ENCODE measurements at regions not wholly inside any gene's neighbourhood (a gene's known extent, or its start where the extent isn't known, plus 50 kb on each side); places are given as distances from the start of the nearest gene placed in this dataset.

DNA sequence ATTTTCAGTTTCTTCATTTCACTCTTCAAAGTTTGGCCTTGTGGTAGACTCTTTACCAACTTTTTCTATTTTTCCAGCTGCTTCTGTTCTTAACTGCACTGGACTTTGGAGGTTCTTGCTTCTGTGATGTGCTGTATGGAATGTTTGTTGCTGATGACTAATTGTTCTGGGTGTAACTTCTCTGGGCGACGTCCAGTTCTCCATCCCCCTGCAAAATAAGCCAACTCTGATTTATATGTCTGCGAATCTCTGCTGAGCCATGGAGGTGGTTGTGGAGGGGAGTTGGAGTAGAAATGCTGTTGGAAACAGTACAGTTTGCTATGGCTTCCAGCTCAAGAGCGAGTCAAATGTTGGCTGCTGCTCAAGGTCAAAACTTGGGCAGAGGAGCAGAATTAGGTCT, 113.9 kb upstream of the DYRK2 start:
- CTCF ChIA-PET: interaction anchor here (0.9 to 1.0 kb wide), 2 partner anchors 12 to 32 kb away, joined by 3 to 4 read pairs; no protein-coding TSS in a partner anchor

DNA sequence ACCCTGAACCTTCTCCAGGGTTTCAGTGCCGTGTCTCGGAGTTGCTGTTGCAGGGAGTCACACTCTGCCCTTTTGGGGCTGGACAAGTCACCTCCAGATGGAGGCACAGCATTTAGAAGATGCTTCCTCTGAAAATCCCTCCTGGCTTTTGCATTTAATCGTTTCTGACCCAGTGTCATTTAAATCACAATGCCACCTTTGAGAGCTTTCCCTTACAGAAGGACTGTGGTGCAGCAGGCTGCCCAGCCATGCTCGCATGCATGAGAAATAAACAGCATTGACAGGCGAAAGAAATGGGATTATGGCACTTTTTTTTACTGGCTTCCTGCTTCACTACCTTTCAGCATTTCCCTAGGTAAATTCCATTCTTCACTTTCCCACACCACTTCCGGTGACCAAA, 113.4 kb upstream of the DYRK2 start:
- no peak for DNase-seq (ENCODE audit: extremely low spot score)
- ChIA-PET CTCF (interaction anchor here (1.0 kb wide), 1 partner anchor 12 kb away, joined by 4 read pairs; no protein-coding TSS in a partner anchor), POLR2A (no interaction called here)
- TF ChIP-seq, protein P1, sequence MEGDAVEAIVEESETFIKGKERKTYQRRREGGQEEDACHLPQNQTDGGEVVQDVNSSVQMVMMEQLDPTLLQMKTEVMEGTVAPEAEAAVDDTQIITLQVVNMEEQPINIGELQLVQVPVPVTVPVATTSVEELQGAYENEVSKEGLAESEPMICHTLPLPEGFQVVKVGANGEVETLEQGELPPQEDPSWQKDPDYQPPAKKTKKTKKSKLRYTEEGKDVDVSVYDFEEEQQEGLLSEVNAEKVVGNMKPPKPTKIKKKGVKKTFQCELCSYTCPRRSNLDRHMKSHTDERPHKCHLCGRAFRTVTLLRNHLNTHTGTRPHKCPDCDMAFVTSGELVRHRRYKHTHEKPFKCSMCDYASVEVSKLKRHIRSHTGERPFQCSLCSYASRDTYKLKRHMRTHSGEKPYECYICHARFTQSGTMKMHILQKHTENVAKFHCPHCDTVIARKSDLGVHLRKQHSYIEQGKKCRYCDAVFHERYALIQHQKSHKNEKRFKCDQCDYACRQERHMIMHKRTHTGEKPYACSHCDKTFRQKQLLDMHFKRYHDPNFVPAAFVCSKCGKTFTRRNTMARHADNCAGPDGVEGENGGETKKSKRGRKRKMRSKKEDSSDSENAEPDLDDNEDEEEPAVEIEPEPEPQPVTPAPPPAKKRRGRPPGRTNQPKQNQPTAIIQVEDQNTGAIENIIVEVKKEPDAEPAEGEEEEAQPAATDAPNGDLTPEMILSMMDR (IDR thresholded peaks at IDR 0.05; ENCODE audit: control extremely low read depth, extremely low read depth, low read depth, missing control alignments): no peak

More for the DNA sequence above, 113.9 kb upstream of the DYRK2 start:
- TF ChIP-seq, protein P1 (IDR thresholded peaks at IDR 0.05; ENCODE audit: control extremely low read depth, extremely low read depth, low read depth, missing control alignments): no peak
- DNase-seq (ENCODE audit: extremely low spot score): no peak
- POLR2A ChIA-PET: no interaction called here

DNA sequence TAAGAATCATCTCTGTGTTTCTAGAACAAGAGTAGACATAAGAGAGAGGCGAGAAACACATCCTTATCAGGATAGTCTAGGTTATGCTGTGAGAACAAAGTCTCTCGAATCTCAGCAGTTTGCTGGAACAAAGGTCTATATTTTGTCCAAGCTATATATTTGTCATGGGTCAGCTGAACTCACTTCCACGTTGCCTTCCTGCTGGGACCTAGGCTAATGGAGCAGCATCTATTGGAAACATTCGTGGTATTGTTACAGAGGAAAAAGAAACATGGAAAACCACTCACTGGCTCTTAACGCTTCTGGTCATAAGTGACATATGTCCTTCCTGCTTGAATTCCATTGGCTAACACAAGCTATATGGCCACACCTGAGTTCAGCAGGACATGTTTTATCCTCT, 112.6 kb upstream of the DYRK2 start:
- ChIA-PET CTCF (no interaction called here), POLR2A (no interaction called here)
- TF ChIP-seq, protein P1 (IDR thresholded peaks at IDR 0.05; ENCODE audit: control extremely low read depth, extremely low read depth, low read depth, missing control alignments): no peak
- no peak for DNase-seq (ENCODE audit: extremely low spot score)

DNA sequence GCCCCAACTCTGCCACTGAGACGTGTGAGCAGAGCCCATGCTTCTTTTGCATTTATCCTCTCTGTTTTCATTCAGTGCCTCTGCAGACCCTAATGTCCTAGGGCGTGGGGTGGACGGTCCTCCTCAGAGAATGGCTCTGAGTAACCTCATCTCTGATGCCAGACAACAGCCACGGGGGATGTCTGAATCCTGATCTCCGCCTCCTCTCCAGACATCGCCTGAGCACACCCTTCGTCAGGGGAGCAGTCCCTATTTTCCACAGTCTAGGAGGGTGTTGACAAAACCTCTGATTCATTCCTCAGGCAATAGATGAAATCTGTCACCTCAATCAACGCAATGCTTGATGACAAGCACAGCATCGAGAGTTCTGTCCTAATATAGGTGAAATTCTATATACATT, 109.2 kb upstream of the DYRK2 start:
- POLR2A ChIA-PET: no interaction called here
- no peak for DNase-seq (ENCODE audit: extremely low spot score)
- TF ChIP-seq, protein P1 (IDR thresholded peaks at IDR 0.05; ENCODE audit: control extremely low read depth, extremely low read depth, low read depth, missing control alignments): no peak

DNA sequence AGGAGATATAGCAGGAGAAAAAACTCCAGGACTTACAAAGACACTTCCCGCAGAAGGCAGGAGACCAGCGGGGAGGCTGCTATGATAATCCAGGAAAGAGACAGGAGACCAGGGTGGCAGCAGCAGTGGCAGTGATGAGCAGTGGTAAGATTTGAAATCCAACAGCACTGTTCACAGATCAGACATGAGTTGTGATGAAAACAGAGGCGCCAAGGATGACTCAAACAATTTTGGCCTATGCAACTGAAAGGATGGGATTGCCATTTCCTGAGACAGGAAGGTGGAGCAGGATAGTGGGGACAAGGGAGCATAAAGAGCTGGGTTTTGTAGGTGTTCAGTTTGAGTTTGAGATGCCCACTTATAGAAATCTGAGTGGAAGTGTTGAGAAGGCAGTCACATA, 108.6 kb upstream of the DYRK2 start:
- TF ChIP-seq, protein P1 (IDR thresholded peaks at IDR 0.05; ENCODE audit: control extremely low read depth, extremely low read depth, low read depth, missing control alignments): no peak
- ChIA-PET CTCF (no interaction called here), POLR2A (no interaction called here)
- no peak for DNase-seq (ENCODE audit: extremely low spot score)

More for the DNA sequence above, 109.2 kb upstream of the DYRK2 start:
- CTCF ChIA-PET: no interaction called here

DNA sequence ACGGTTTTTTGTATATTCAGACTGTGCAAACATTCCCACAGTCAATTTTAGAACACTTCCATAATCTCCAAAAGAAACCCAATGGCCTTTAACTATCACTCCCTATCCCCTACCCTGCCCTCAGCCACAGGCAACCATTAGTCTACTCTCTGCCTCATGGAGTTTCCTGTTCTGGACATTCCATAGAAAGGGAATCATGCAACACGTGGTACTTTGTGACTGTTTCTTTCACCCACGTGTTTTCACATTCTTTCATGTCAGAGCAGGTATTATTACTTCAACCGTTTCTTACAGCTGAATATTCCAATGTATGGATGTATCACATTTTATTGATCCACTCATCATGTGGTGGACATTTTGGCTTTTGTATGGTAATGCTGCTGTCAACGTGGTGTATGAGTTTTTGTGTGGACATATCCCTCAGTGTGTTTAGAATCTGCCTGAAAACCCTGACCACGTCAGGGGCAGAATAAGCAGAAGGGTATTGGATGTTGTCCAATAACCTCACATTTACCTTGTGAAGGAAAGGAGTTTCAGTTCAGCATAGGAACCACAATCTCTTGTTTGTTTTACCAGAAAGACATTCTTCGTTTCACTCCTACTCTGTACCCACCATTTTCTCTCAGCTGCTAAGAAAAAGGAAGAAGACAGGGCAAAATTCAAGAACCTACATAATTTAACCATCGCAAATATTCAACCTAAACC, 107.5 kb upstream of the DYRK2 start:
- CTCF ChIA-PET: no interaction called here
- POLR2A ChIA-PET: no interaction called here
- TF ChIP-seq, protein P1 (IDR thresholded peaks at IDR 0.05; ENCODE audit: control extremely low read depth, extremely low read depth, low read depth, missing control alignments): no peak
- DNase-seq (ENCODE audit: extremely low spot score): no peak

All from GM10248 (cell line).